Smooth muscle cell of the brain vasculature (primary cell): ENCODE measurements at regions not wholly inside any gene's neighbourhood (a gene's known extent, or its start where the extent isn't known, plus 50 kb on each side); places are given as distances from the start of the nearest gene placed in this dataset.

ENCODE experiments used
- DNase-seq: peaks from one replicate; pipeline ENCODE4 v3.0.0-alpha.2; 2012; ENCODE audit warnings: low read depth, low spot score

- DNase-seq, result no peak
Observed at GRCh38 chr6:93083337-93084230, 335.8 kb downstream of the EPHA7 start.

DNA sequence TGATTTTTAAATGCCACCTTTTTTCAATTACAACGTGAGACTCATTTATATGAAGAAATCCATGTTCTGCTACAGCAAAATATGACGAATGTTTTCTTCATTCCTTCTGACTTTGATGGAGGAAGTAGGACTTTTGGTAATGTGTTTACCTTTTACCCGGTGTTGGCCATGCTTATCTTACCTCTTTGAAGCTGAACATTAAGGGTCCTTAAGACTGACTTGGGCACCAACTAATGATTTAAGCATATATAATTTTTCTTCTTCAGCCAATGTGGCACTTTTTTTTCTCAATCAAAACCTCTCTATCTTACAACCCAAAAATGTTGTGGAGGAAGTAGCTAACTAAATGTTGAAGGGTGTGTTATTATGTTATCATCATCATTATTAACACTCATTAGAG is 337.5 kb downstream of the EPHA7 start:
- DNase-seq, result no peak

DNA sequence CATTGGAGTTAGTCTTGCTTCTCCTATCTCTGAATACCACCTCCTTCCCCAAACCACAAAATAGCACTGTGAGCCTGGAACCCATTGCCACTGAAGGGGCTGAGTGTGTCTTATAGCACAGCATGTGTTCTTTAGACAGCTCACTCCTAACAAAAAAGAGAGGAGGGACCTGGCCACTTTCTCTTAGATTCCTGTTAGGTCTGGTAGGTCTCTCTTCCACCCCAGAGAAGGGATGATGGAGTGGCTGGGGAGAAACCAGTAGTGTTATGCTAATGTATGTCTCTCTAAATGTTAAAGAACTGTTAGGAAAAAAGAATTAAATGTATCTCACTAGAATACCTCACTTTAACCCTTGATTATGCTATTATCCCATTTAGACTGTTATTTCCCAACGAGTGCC is 340.3 kb downstream of the EPHA7 start:
- no peak for DNase-seq

- DNase-seq, result no peak
Observed at GRCh38 chr6:93073811-93074210, 345.5 kb downstream of the EPHA7 start.

DNA sequence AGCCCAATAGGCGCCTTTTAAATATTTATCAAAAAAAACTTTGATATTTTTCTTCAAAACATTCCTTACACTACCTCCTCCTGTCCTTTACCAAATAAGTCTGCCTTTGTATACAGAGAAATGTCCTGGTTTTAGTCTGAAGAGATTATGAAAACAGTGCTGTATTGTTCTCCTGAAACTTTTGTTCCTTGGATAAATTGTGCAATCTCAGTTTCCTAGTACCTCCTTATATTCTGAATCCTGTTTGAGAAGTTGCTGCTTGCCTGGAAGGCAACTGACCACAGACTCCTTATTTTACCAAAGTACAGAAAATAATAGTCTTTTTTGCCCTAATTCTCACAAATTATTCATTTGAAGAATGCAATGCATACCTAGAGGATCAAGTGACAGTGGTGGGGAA is 349.5 kb downstream of the EPHA7 start:
- DNase-seq, result no peak

DNA sequence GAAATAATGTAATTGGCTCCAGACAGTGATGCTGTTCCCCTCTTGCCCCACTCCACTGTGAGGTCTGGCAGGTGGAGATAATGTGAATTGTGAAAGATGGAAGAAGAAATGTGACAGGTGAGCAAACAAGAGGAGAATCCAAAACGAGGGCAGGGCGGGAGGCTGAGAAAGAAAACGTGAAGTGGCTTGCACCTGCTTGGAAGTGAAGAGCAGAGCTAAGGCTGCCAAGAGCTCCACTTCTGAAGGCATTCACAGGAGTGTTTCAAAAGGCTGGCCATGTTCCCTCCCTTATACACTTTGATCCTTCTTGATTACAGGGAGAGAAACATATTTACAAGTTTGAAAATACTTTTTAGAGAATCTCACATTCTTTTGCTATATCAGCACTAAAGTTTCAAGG is 359.4 kb downstream of the EPHA7 start:
- DNase-seq, result no peak

- no peak for DNase-seq
Observed at GRCh38 chr6:93057584-93057983, 361.8 kb downstream of the EPHA7 start.

- DNase-seq, result no peak
Observed at GRCh38 chr6:93048381-93048780, 371.0 kb downstream of the EPHA7 start.

DNA sequence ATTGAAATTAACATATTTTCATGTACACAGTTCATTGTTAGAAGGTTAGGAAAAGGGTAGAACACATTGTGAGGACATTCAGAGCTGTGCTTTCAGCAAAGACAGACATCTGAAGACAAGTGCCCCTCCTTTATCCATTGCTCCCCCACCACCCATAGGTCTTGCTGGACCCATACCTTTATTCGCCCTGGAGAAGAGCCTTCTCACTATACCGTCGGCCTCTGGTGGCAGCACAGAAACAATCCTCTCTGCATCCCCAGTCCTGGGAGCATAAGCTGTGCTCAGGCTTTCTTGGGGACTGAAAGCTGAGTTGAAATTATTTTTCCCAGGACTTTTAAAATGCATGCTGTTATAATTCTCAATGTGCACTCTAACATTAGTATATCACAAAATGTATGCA is 372.3 kb downstream of the EPHA7 start:
- no peak for DNase-seq

DNA sequence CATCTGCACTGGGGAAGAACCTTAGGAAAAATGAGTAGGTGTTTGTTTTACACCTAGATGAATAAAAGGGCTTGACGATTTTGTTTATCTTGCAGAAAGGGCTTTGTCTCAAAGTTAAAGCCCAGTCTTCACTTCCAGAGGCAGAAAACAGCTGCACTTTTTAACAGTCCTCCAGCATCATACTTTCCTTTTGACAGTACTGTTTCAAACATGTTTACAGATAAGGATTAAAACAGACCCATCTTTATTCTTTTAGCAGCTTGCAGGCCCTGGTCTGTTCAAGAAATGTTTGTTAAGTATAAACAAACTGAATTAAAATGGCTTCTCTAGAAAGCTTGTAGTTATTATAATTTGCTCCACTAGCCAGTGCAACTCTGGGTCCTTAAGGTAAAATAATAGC is 374.2 kb downstream of the EPHA7 start:
- DNase-seq, result no peak

- peak; percentile 62 for DNase-seq
Observed at GRCh38 chr6:93040375-93040774, 379.0 kb downstream of the EPHA7 start.

- no peak for DNase-seq
Observed at GRCh38 chr6:93036835-93037234, 382.5 kb downstream of the EPHA7 start.

DNA sequence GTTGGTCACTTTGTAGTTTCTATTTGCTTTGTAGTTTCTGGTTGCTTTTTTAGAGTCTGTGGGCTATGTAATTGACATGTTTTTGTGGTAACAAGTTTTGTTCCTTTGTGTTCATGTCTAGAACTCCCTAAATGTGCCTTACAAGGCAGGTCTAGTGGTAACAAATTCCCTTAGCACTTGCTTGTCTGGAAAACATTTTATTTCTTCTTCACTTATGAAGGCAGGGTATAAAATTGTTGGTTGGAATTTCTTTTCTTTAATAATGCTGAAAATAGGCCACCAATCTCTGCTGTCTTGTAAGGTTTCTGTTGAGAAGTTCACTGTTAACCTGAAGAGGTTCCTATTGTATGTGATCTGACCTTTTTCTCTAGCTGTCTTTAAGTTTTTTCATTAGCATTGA is 383.6 kb downstream of the EPHA7 start:
- no peak for DNase-seq

DNA sequence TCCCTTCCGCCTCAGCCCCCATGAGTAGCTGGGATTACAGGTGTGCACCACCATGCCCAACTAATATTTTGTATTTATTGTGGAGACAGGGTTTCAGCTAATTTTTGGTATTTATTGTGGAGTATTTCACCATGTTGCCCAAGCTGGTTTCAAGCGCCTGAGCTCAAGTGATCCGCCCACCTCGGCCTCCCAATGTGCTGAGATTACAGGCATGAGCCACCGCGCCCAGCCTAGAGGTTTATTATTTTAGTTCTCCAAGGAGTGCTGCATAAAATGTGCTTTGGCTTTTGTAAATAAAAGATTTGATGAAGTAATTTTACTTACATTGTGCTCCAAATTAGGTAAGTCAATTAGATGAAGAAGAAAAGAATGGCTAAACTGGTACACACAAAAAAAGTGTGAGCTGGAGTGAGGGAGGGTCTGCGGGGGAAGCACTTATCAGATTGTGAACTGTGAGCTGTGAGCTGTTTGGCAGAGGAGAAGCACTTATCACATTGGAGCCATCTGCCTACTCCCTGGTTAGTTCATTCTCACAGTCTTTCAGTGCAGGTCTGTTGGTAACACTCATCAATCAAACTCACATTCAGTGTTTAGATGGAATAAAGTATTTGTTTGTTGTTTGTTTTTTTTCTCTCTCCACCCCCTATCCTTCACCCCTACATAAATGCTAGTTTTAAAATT is 398.0 kb downstream of the EPHA7 start:
- DNase-seq, result no peak

GRCh38 chr6:93017626-93018025 is 401.7 kb downstream of the EPHA7 start:
- no peak for DNase-seq

GRCh38 chr6:93017213-93017612 is 402.1 kb downstream of the EPHA7 start:
- DNase-seq, result no peak

DNA sequence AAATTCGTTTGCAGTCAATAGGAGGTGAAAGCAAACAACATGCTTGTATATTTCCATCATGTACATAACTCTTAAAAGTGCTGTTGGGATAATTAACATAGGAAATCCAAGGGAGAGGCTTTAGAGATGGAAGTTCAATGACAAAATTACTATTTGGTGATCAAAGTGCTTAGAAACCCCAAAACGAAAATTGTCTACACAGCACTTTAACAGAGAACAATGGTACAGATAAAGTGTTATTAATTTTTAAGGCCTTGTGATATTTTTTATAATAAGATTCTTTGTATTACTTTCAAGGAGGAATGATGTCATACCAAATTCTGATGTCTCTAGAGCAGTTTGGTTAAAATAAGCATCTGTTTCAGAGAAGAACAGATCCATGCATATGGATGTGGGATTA is 406.3 kb downstream of the EPHA7 start:
- DNase-seq, result no peak

DNA sequence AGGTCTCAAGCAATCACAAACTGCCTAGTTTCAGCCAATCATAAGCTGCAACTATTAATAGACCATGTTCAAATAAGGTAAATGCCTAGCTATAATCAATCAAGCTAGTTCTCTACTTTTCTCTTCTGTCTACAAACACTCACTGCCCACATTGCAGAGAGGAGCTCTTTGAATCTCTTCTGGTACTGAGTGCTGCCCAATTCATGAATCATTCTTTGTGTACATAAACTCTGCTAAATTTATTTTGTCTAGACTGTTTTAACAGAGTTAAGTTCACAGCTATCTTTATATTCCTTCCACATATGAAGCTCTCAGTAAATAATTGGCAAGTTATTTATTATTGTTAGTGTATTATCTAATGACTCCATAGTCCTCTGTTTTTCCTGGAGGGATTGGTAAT is 411.0 kb downstream of the EPHA7 start:
- DNase-seq, result no peak

- DNase-seq, result no peak
Observed at GRCh38 chr6:92989656-92990055, 429.7 kb downstream of the EPHA7 start.

- no peak for DNase-seq
Observed at GRCh38 chr6:92979281-92979680, 440.1 kb downstream of the EPHA7 start.

DNA sequence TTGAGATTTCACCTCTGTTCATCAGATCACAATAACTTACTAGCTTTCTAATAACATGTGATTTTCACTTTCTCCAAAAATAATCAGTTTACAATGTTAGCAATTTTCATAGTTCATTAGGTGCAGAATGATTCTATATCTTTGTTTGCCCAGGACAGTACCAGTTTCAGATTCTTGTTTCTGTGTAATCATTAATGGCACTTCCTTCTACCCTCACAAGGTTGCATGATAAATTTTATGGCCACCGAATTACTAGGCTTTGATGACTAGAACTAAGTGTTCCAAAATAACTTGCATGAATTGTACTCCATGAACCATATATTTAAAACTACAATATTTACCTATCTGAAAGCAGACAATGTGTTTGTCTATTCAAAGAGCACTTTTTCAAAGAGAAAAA is 442.3 kb downstream of the EPHA7 start:
- no peak for DNase-seq

DNA sequence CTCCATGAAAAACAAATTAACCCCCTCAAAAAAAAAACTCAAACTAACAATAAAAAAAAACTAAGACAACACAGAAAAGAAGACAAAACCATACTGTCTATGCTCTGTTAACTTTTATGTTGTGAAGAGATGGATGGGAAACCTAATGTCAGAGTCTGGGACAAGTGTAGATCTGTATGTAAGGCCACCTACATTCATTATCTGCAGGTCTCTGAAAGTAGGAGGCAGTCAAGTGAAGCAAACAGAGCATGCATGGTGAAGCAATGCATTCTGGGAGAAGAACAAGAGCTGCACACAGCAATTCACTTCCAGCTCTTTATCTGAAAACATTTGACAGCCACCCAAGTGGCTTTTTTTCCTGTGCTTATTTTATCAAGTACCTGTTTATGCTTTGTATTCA is 452.0 kb downstream of the EPHA7 start:
- DNase-seq, result no peak

GRCh38 chr6:92962846-92963245 is 456.5 kb downstream of the EPHA7 start:
- no peak for DNase-seq
